Neuronal stem cell (in vitro differentiated cells): ENCODE measurements at regions not wholly inside any gene's neighbourhood (a gene's known extent, or its start where the extent isn't known, plus 50 kb on each side); places are given as distances from the start of the nearest gene placed in this dataset.
"Not testable (repeated sequence)": the region's sequence is repeated elsewhere in the genome, so short reads cannot be mapped to it uniquely, and the experiment has no call there.

Experiments used
- DNase-seq: peaks from one replicate; pipeline ENCODE4 v3.0.0-alpha.2; 2013; ENCODE audit warnings: low spot score
- H2AFZ ChIP-seq: one replicate; pipeline ENCODE4 v1.6.1; 2013; ENCODE audit warnings: mild to moderate bottlenecking, low read length, inconsistent platforms
- H2AK5ac ChIP-seq: 2 replicates; pipeline ENCODE4 v1.6.1; 2013; ENCODE audit warnings: low read depth, mild to moderate bottlenecking, inconsistent platforms, low read length, moderate library complexity, mixed read lengths
- H2BK120ac ChIP-seq: 2 replicates; pipeline ENCODE4 v1.6.1; 2013; ENCODE audit warnings: low read depth, mild to moderate bottlenecking, inconsistent platforms, low read length, moderate library complexity, mixed read lengths
- H2BK12ac ChIP-seq: one replicate; pipeline ENCODE4 v1.6.1; 2013; ENCODE audit warnings: low read length, inconsistent platforms
- H2BK15ac ChIP-seq: 2 replicates; pipeline ENCODE4 v1.6.1; 2013; ENCODE audit warnings: mild to moderate bottlenecking, low read length, inconsistent platforms, mixed read lengths
- H2BK5ac ChIP-seq: one replicate; pipeline ENCODE4 v1.6.1; 2013; ENCODE audit warnings: inconsistent platforms, mild to moderate bottlenecking, low read length, moderate library complexity
- H3K14ac ChIP-seq: one replicate; pipeline ENCODE4 v1.6.1; 2013; ENCODE audit warnings: low read length, inconsistent platforms
- H3K18ac ChIP-seq: 2 replicates; pipeline ENCODE4 v1.6.1; 2013; ENCODE audit warnings: low read length, inconsistent platforms
- H3K23ac ChIP-seq: 2 replicates; pipeline ENCODE4 v1.6.1; 2013; ENCODE audit warnings: low read depth, mild to moderate bottlenecking, mixed read lengths, low read length, inconsistent platforms; ENCODE audit not compliant: poor library complexity
- H3K27ac ChIP-seq: replicated peaks from 3 replicates; pipeline ENCODE4 v1.5.1; 2013; ENCODE audit warnings: low read length, inconsistent platforms
- H3K27me3 ChIP-seq, 3 experiments: 2 replicates each; pipeline ENCODE4 v1.6.1; 2013; ENCODE audit warnings: low read length in 3 of 3, mild to moderate bottlenecking in 2 of 3, inconsistent platforms in 1 of 3, low read depth in 1 of 3, mixed read lengths in 1 of 3, moderate library complexity in 1 of 3; ENCODE audit not compliant: control insufficient read depth in 3 of 3, insufficient read depth in 3 of 3
- H3K36me3 ChIP-seq, 2 donors: replicated peaks in 1 of 2; 2 replicates each; pipeline ENCODE4 v1.6.1; 2013; ENCODE audit warnings: low read length in 2 of 2; ENCODE audit not compliant: control insufficient read depth in 2 of 2, insufficient read depth in 2 of 2
- H3K4ac ChIP-seq: 2 replicates; pipeline ENCODE4 v1.6.1; 2013; ENCODE audit warnings: inconsistent platforms, mild to moderate bottlenecking, low read length, moderate library complexity
- H3K4me1 ChIP-seq, 2 donors: 1 replicate in 1 of 2; 2 replicates in 1 of 2; pipeline ENCODE4 v1.6.1; 2013; ENCODE audit warnings: low read length in 2 of 2, low read depth in 1 of 2; ENCODE audit not compliant: control insufficient read depth in 2 of 2, insufficient read depth in 1 of 2
- H3K4me2 ChIP-seq: one replicate; pipeline ENCODE4 v1.6.1; 2013; ENCODE audit warnings: mild to moderate bottlenecking, low read length, inconsistent platforms; ENCODE audit not compliant: insufficient read depth, poor library complexity, severe bottlenecking
- H3K4me3 ChIP-seq, 2 donors: 2 replicates each; pipeline ENCODE4 v1.5.1; 2013; ENCODE audit warnings: low read length in 2 of 2, mild to moderate bottlenecking in 2 of 2, inconsistent platforms in 1 of 2, moderate library complexity in 1 of 2
- H3K79me1 ChIP-seq: one replicate; pipeline ENCODE4 v1.6.1; 2013; ENCODE audit warnings: low read depth, mild to moderate bottlenecking, inconsistent platforms, low read length, moderate library complexity
- H3K9ac ChIP-seq: one replicate; pipeline ENCODE4 v1.6.1; 2013; ENCODE audit warnings: mild to moderate bottlenecking, low read depth, low read length, inconsistent platforms; ENCODE audit not compliant: poor library complexity
- H3K9me3 ChIP-seq, 2 donors: replicated peaks in 1 of 2; 2 replicates each; pipeline versions ENCODE3 to v1.6.1; 2013; ENCODE audit warnings: low read length in 2 of 2, mild to moderate bottlenecking in 2 of 2, inconsistent platforms in 1 of 2, low read depth in 1 of 2, mixed read lengths in 1 of 2, moderate library complexity in 1 of 2; ENCODE audit not compliant: control insufficient read depth in 2 of 2, insufficient read depth in 1 of 2
- H4K8ac ChIP-seq: one replicate; pipeline ENCODE4 v1.6.1; 2013; ENCODE audit warnings: low read depth, mild to moderate bottlenecking, inconsistent platforms, low read length, moderate library complexity
- H4K91ac ChIP-seq: one replicate; pipeline ENCODE4 v1.6.1; 2013; ENCODE audit warnings: low read length, low read depth, mild to moderate bottlenecking, inconsistent platforms; ENCODE audit not compliant: poor library complexity
- WGBS, 2 donors: extraction: QIAGEN DNeasy Blood & Tissue Kit; methylation state at CpG; one replicate each; pipeline ENCODE4 v1.1.7; 2013; ENCODE audit warnings: missing lambda C conversion rate in 2 of 2, mixed read lengths in 1 of 2; ENCODE audit not compliant: insufficient read length in 2 of 2, insufficient replicate concordance in 1 of 2; ENCODE audit errors: extremely low coverage in 2 of 2; 5-methylcytosine and 5-hydroxymethylcytosine counted together

- WGBS, 2 donors = no CpG with 5 or more reads among the region's 10 CpGs
These were observed 487.7 kb upstream of the AUTS2 start for GRCh38 chr7:69110450-69111050.

GRCh38 chr7:69114374-69114773 is 483.9 kb upstream of the AUTS2 start:
- Histone ChIP-seq H3K14ac (no peak overlapping the region), H2BK12ac (no peak overlapping the region), H2BK120ac (no peak overlapping the region), H3K4me3 (no peak overlapping the region), H2AFZ (no peak overlapping the region), H3K36me3 (no peaks in the 10 kb centered on the region), H3K4me2 (no peak overlapping the region), H3K9me3 (no peaks in the 10 kb centered on the region), H2BK5ac (no peak overlapping the region), H3K18ac (no peak overlapping the region), H3K4ac (no peak overlapping the region), H2AK5ac (no peak overlapping the region), H3K79me1 (no peaks in the 10 kb centered on the region), H3K23ac (no peak overlapping the region), H4K8ac (no peak overlapping the region), H2BK15ac (no peak overlapping the region), H3K9ac (no peak overlapping the region), H3K27me3 (no peaks in the 10 kb centered on the region), H3K27ac (no peak overlapping the region), H3K4me1 (peaks cover 0 to 2% of the 10 kb centered on the region in 2 donors), H4K91ac (no peak overlapping the region)
- DNase-seq = no peak
- WGBS, 2 donors = no CpG with 5 or more reads among the region's 2 CpGs

More at GRCh38 chr7:69110450-69111050, 487.7 kb upstream of the AUTS2 start:
- Histone ChIP-seq H2BK12ac (no peak overlapping the region), H3K4me3 (no peak overlapping the region), H2BK5ac (no peak overlapping the region), H3K18ac (no peak overlapping the region), H2BK15ac (no peak overlapping the region), H3K79me1 (no peaks in the 10 kb centered on the region), H3K27ac (no peak overlapping the region), H3K36me3 (no peaks in the 10 kb centered on the region), H3K27me3 (no peaks in the 10 kb centered on the region), H3K9me3 (no peaks in the 10 kb centered on the region), H3K4me1 (peaks cover 0 to 2% of the 10 kb centered on the region in 2 donors), H3K4ac (no peak overlapping the region), H4K91ac (no peak overlapping the region), H3K23ac (no peak overlapping the region), H4K8ac (no peak overlapping the region), H2BK120ac (no peak overlapping the region), H2AFZ (no peak overlapping the region), H3K14ac (no peak overlapping the region), H2AK5ac (no peak overlapping the region), H3K4me2 (no peak overlapping the region), H3K9ac (no peak overlapping the region)
- DNase-seq = no peak

- Histone ChIP-seq H2BK120ac (no peak overlapping the region), H3K4me2 (no peak overlapping the region), H2AFZ (no peak overlapping the region), H3K27me3 (no peaks in the 10 kb centered on the region), H2BK15ac (no peak overlapping the region), H2BK12ac (no peak overlapping the region), H3K36me3 (no peaks in the 10 kb centered on the region), H3K27ac (no peak overlapping the region), H3K9me3 (no peaks in the 10 kb centered on the region), H3K4me3 (no peak overlapping the region), H3K14ac (no peak overlapping the region), H4K91ac (no peak overlapping the region), H3K9ac (no peak overlapping the region), H3K4me1 (no peaks in the 10 kb centered on the region), H2BK5ac (no peak overlapping the region), H4K8ac (no peak overlapping the region), H3K79me1 (no peaks in the 10 kb centered on the region), H3K18ac (no peak overlapping the region), H3K4ac (no peak overlapping the region), H3K23ac (no peak overlapping the region), H2AK5ac (no peak overlapping the region)
- WGBS, 2 donors = no CpG with 5 or more reads among the region's 3 CpGs
- DNase-seq = peak; percentile 3
These were observed 482.5 kb upstream of the AUTS2 start for GRCh38 chr7:69115788-69116187.

- H3K27me3 ChIP-seq, H2BK120ac ChIP-seq, H3K9me3 ChIP-seq, H2AFZ ChIP-seq, H4K8ac ChIP-seq, H3K36me3 ChIP-seq, H3K4me1 ChIP-seq, H3K18ac ChIP-seq, H2BK5ac ChIP-seq, H3K23ac ChIP-seq, H2BK12ac ChIP-seq, H3K79me1 ChIP-seq, DNase-seq, H4K91ac ChIP-seq, H2BK15ac ChIP-seq, H2AK5ac ChIP-seq, H3K14ac ChIP-seq, H3K4me2 ChIP-seq, H3K9ac ChIP-seq, H3K4ac ChIP-seq, H3K27ac ChIP-seq, H3K4me3 ChIP-seq: not testable (repeated sequence)
- no CpG with 5 or more reads among the region's 4 CpGs for WGBS, 2 donors
These were observed 482.1 kb upstream of the AUTS2 start for GRCh38 chr7:69116196-69116595.
